ENCODE measurements at regions not wholly inside any gene's neighbourhood (a gene's known extent, or its start where the extent isn't known, plus 50 kb on each side); places are given as distances from the start of the nearest gene placed in this dataset.
"Not testable (repeated sequence)": the region's sequence is repeated elsewhere in the genome, so short reads cannot be mapped to it uniquely, and the experiment has no call there.

DNA sequence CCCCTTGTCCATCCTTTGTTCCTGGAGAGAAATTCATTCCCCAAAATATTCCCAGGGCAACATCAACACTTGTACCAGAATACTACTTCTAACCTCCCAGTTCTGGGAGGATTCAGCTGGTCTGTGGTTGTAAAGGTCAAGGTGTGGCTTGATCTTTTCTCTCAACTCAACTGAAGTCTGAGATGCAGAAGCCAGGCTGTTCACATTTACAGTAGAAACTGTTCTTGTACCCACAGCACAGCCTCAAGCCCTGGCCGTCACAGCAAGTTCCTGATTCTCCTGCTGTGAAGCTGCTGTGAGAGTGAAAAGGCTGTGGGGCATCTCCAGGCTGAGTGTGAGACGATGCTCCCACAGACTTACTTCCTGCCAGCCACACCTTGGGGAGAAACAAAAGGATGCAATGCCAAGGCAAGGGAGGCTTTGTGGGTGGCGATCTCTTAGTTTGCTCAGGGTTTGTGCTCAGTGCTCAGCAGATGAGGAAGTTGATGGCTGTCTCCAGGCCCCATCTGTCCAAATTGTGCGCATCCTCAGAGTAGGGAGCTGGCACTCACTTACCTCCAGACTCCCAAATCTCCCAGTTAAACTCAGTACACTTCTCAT is 143.9 kb upstream of the FOXA2 start:
- DNase-seq (ENCODE audit: low spot score), result no peak
- ChIA-PET CTCF (no interaction called here), POLR2A (ENCODE audit: low non-redundant PET) (no interaction called here)
- no peak overlapping the region for H3K27ac ChIP-seq
- TF ChIP-seq, protein P1, sequence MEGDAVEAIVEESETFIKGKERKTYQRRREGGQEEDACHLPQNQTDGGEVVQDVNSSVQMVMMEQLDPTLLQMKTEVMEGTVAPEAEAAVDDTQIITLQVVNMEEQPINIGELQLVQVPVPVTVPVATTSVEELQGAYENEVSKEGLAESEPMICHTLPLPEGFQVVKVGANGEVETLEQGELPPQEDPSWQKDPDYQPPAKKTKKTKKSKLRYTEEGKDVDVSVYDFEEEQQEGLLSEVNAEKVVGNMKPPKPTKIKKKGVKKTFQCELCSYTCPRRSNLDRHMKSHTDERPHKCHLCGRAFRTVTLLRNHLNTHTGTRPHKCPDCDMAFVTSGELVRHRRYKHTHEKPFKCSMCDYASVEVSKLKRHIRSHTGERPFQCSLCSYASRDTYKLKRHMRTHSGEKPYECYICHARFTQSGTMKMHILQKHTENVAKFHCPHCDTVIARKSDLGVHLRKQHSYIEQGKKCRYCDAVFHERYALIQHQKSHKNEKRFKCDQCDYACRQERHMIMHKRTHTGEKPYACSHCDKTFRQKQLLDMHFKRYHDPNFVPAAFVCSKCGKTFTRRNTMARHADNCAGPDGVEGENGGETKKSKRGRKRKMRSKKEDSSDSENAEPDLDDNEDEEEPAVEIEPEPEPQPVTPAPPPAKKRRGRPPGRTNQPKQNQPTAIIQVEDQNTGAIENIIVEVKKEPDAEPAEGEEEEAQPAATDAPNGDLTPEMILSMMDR (conservative IDR thresholded peaks at IDR 0.05; ENCODE audit: low read depth), result no peak

DNA sequence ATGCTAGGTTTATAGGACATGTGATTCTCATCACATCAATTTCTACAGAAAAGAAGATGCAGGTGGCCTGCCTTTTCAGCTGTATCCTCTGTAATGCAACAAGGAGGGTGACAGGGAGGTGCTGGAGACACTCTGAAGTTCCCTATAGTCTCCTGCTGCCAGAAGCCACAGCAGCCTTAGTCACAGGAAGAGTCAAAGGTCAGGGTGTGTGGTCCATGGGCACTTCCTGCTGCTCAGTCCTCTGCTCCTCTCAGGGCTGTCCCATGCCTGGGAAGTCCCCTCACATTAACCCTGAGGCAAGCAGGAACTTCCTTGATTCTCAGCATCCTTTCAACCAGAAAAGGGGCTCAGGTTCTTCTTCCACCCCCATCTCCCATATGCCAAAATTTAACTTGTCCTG is 144.8 kb upstream of the FOXA2 start:
- CTCF ChIA-PET, result no interaction called here
- no peak overlapping the region for H3K27ac ChIP-seq
- POLR2A ChIA-PET (ENCODE audit: low non-redundant PET), result no interaction called here
- TF ChIP-seq, protein P1 (conservative IDR thresholded peaks at IDR 0.05; ENCODE audit: low read depth), result no peak
- no peak for DNase-seq (ENCODE audit: low spot score)

DNA sequence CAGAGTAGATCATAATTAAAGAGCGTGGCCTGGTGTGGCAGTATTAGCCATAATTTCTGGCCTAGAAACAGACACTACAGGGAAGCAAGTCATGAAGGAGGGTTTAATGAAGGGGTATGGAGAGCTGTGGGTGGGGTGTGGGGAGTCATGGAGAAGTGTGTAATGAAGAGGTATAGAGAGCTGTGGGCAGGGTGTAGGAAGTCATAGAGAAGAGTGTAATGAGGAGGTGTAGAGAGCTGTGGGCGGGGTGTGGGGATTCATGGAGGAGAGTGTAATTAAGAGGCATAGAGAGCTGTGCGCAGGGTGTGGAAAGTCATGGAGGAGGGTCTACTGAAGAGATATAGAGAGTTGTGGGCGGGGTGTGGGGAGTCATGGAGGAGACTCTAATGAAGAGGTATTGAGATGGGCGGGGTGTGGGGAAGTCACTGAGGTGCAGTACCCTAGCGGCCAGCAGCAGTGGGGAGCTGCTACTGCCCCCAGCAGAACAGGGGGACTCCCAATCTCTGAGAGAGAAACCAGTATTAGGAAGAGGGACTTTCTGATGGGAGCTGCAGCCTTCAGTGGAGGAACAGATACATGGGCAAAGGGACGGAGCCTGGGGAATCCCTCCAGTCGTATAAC is 145.4 kb upstream of the FOXA2 start:
- no peak overlapping the region for H3K27ac ChIP-seq
- ChIA-PET POLR2A (ENCODE audit: low non-redundant PET) (no interaction called here), CTCF (no interaction called here)
- TF ChIP-seq, protein P1 (conservative IDR thresholded peaks at IDR 0.05; ENCODE audit: low read depth), result no peak
- DNase-seq (ENCODE audit: low spot score), result no peak

DNA sequence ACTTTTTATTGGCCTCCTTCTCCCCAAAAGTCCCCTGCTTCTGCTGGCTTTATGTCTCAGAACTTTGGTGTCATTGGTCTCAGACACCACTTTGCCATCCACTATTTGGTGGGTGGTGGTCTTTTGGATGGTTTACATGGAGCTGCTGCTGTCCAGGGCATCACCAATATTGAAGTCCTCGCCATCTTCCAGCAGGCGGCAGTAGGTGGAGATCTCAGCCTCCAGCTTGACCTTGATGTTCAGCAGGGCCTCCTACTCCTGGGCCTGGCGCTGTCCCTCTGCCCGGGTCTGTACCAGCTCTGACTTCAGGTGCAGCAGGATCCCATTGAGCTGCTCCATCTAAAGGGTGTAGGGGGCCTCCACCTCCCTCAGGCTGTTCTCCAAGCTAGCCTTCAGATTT is 148.4 kb upstream of the FOXA2 start:
- POLR2A ChIA-PET (ENCODE audit: low non-redundant PET), result no interaction called here
- TF ChIP-seq, protein P1 (conservative IDR thresholded peaks at IDR 0.05; ENCODE audit: low read depth), result no peak
- DNase-seq (ENCODE audit: low spot score), result no peak
- CTCF ChIA-PET, result interaction anchor here (1.0 to 1.3 kb wide), 2 partner anchors 314 to 608 kb away, joined by 3 to 4 read pairs; no protein-coding TSS in a partner anchor
- no peak overlapping the region for H3K27ac ChIP-seq

DNA sequence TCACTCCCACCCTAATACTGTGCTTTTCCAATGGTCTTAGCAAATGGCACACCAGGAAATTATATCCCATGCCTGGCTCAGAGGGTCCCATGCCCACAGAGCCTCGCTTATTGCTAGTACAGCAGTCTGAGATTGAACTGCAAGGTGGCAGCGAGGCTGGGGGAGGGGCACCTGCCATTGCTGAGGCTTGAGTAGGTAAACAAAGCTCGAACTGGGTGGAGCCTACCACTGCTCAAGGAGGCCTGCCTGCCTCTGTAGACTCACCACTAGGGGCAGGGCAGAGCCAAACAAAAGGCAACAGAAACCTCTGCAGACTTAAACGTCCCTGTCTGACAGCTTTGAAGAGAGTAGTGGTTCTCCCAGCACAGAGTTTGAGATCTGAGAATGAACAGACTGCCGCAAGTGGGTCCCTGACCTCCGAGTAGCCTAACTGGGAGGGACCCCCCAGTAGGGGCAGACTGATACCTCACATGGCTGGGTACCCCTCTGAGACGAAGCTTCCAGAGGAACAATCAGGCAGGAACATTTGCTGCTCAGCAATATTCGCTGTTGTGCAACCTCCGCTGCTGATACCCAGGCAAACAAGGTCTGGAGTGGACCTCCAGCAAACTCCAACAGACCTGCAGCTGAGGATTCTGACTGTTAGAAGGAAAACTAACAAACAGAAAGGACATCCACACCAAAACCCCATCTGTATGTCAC is 150.7 kb upstream of the FOXA2 start:
- CTCF ChIA-PET, result interaction anchor here (0.6 to 1.1 kb wide), 3 partner anchors 10 to 677 kb away, joined by 3 to 4 read pairs (median 3); no protein-coding TSS in a partner anchor
- H3K27ac ChIP-seq; POLR2A ChIA-PET (ENCODE audit: low non-redundant PET); DNase-seq (ENCODE audit: low spot score): not testable (repeated sequence)

DNA sequence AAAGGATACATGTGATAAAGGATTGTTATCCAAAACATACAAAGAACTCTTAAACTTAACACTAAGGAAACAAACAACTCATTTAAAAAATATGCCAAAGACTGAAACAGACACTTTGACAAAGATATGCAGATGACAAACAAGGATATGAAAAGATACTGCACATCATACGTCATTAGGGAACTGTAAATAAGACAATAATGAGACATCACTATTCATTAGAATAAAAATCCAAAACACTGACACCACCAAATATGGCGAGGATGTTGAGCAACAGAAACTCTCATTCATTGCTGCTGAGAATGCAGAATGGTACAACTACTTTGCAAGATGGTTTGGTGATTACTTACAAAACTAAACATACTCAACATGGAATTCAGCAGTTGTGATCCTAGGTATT is 156.5 kb upstream of the FOXA2 start:
- ChIA-PET POLR2A (ENCODE audit: low non-redundant PET) (no interaction called here), CTCF (no interaction called here)
- no peak overlapping the region for H3K27ac ChIP-seq
- TF ChIP-seq, protein P1 (conservative IDR thresholded peaks at IDR 0.05; ENCODE audit: low read depth), result no peak
- no peak for DNase-seq (ENCODE audit: low spot score)
